ENCODE measurements at regions not wholly inside any gene's neighbourhood (a gene's known extent, or its start where the extent isn't known, plus 50 kb on each side); places are given as distances from the start of the nearest gene placed in this dataset.

GRCh38 chr14:34220921-34221320 is 241.1 kb downstream of the SPTSSA start:
- DNase-seq (ENCODE audit: low read depth in 2 of 3, low spot score in 2 of 3), result no peak

- DNase-seq (ENCODE audit: low read depth in 2 of 3, low spot score in 2 of 3), result no peak
Measured at GRCh38 chr14:34220378-34220706, 241.7 kb downstream of the SPTSSA start.

- no peak for DNase-seq (ENCODE audit: low read depth in 2 of 3, low spot score in 2 of 3)
Measured at GRCh38 chr14:34219661-34220377, 242.2 kb downstream of the SPTSSA start.

- DNase-seq (ENCODE audit: low read depth in 2 of 3, low spot score in 2 of 3), result no peak
Measured at GRCh38 chr14:34218881-34219280, 243.2 kb downstream of the SPTSSA start.

GRCh38 chr14:34214961-34215360 is 247.1 kb downstream of the SPTSSA start:
- no peak for DNase-seq (ENCODE audit: low read depth in 2 of 3, low spot score in 2 of 3)

GRCh38 chr14:34213332-34213731 is 248.7 kb downstream of the SPTSSA start:
- no peak for DNase-seq (ENCODE audit: low read depth in 2 of 3, low spot score in 2 of 3)

GRCh38 chr14:34212172-34212929 is 249.7 kb downstream of the SPTSSA start:
- no peak for DNase-seq (ENCODE audit: low read depth in 2 of 3, low spot score in 2 of 3)

GRCh38 chr14:34211732-34212131 is 250.3 kb downstream of the SPTSSA start:
- DNase-seq (ENCODE audit: low read depth in 2 of 3, low spot score in 2 of 3), result no peak

GRCh38 chr14:34208532-34208931 is 253.5 kb downstream of the SPTSSA start:
- DNase-seq (ENCODE audit: low read depth in 2 of 3, low spot score in 2 of 3), result no peak

GRCh38 chr14:34205799-34206198 is 254.9 kb upstream of the EGLN3 start:
- DNase-seq (ENCODE audit: low read depth in 2 of 3, low spot score in 2 of 3), result no peak

GRCh38 chr14:34204774-34205173 is 253.9 kb upstream of the EGLN3 start:
- no peak for DNase-seq (ENCODE audit: low read depth in 2 of 3, low spot score in 2 of 3)

- DNase-seq (ENCODE audit: low read depth in 2 of 3, low spot score in 2 of 3), result peak in 1 of 3 donors; percentile 41
Measured at GRCh38 chr14:34203251-34203722, 252.4 kb upstream of the EGLN3 start.

- DNase-seq (ENCODE audit: low read depth in 2 of 3, low spot score in 2 of 3), result no peak
Measured at GRCh38 chr14:34201909-34202637, 251.2 kb upstream of the EGLN3 start.

GRCh38 chr14:34199585-34199984 is 248.7 kb upstream of the EGLN3 start:
- no peak for DNase-seq (ENCODE audit: low read depth in 2 of 3, low spot score in 2 of 3)

- no peak for DNase-seq (ENCODE audit: low read depth in 2 of 3, low spot score in 2 of 3)
Measured at GRCh38 chr14:34198096-34198495, 247.2 kb upstream of the EGLN3 start.

GRCh38 chr14:34195964-34196363 is 245.1 kb upstream of the EGLN3 start:
- DNase-seq (ENCODE audit: low read depth in 2 of 3, low spot score in 2 of 3), result no peak

- DNase-seq (ENCODE audit: low read depth in 2 of 3, low spot score in 2 of 3), result no peak
Measured at GRCh38 chr14:34190717-34191116, 239.8 kb upstream of the EGLN3 start.

- no peak for DNase-seq (ENCODE audit: low read depth in 2 of 3, low spot score in 2 of 3)
Measured at GRCh38 chr14:34189866-34190265, 239.0 kb upstream of the EGLN3 start.

- no peak for DNase-seq (ENCODE audit: low read depth in 2 of 3, low spot score in 2 of 3)
Measured at GRCh38 chr14:34187519-34188044, 236.7 kb upstream of the EGLN3 start.

GRCh38 chr14:34187061-34187460 is 236.2 kb upstream of the EGLN3 start:
- no peak for DNase-seq (ENCODE audit: low read depth in 2 of 3, low spot score in 2 of 3)

GRCh38 chr14:34184126-34184525 is 233.3 kb upstream of the EGLN3 start:
- DNase-seq (ENCODE audit: low read depth in 2 of 3, low spot score in 2 of 3), result no peak

Data from hematopoietic multipotent progenitor cell (in vitro differentiated cells).